ENCODE measurements at regions not wholly inside any gene's neighbourhood (a gene's known extent, or its start where the extent isn't known, plus 50 kb on each side); places are given as distances from the start of the nearest gene placed in this dataset.

- no peak for ATAC-seq
Measured at GRCh38 chrX:43586830-43587229, 69.3 kb upstream of the MAOA start.

GRCh38 chrX:43589735-43590134, 66.4 kb upstream of the MAOA start:
- peak; percentile 91 for ATAC-seq

GRCh38 chrX:43590150-43590549, 65.9 kb upstream of the MAOA start:
- ATAC-seq, result peak; percentile 55

DNA sequence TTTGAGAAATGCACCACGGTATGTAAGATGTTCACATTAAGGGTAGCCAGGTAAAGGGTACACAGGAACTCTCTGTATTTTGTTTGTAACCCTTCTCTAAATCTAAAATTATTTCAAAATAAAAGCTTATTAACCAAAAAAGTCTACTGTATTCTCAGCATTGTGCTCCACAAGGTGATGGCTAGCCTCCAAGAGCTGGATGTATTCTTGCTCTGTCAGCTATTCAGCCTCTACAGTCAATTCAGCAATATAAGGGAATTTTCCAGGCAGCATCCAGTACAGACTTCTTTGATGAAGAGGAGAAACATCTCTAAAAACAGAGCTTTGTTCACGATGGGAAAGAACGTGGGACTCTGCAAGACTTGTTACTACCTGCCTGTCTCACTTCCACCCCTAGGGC, 63.5 kb upstream of the MAOA start:
- peak; percentile 34 for ATAC-seq

GRCh38 chrX:43595931-43596330, 60.2 kb upstream of the MAOA start:
- ATAC-seq, result no peak

DNA sequence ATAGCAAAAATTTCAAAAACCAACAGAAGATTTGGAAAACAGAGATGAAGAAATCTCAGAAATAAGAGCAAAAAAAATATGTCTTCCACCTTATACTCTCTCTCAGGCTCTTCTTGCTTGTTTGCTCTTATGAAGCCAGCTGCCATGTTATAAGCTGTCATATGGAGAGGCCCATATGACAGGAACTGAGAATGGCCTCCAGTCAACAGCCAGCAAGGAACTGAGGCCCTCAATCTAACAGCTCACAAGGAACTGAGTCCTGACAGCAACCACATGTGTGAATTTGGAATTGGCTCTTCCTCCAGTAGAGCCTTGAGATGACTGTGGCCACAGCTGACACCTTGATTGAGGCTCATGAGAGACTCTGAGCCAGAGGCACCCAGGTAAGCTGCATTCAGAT, 51.3 kb upstream of the MAOA start:
- ATAC-seq, result no peak

DNA sequence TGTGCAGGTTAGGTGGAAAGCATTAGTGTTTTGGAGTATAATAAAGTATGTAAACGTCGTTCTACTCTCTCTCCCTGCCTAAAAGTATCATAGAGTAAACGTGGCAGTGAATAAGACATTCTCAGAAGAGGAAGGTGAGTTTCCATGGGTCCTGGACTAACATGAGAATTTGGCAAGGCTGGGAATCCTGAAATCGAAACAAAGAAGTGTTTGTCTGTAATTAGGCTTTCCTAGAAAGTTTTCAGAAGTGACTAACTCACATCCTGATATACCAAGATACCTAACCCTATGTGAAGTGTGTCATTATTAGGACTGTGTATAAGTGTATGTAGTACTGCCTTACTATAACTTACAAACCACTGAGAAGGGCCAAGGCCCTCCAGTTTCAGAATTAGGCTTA, 50.7 kb upstream of the MAOA start:
- ATAC-seq, result no peak
